GM23338 (cell line): ENCODE measurements at regions not wholly inside any gene's neighbourhood (a gene's known extent, or its start where the extent isn't known, plus 50 kb on each side); places are given as distances from the start of the nearest gene placed in this dataset.

Experiments used
- ATAC-seq: fragments of 200-7000 bp; cut with Tn5 transposase; 3 replicates; pipeline ENCODE4 v1.9.1; 2020
- DNase-seq: peaks from one replicate; pipeline ENCODE4 v3.0.0-alpha.2; 2015; ENCODE audit warnings: low spot score
- H2AFZ ChIP-seq: fragments of 200-600 bp; sonication (generic); 2 replicates; pipeline ENCODE4 v1.8.0; 2016; ENCODE audit warnings: antibody characterized with exemption, mild to moderate bottlenecking, moderate library complexity
- H3F3A ChIP-seq: fragments of 200-600 bp; sonication (generic); replicated peaks from 2 replicates; pipeline ENCODE4 v1.8.0; 2017; ENCODE audit warnings: antibody characterized with exemption, mixed run types, low read depth
- H3K27ac ChIP-seq: fragments of 200-600 bp; sonication (generic); 2 replicates; pipeline ENCODE4 v1.6.1; 2016; ENCODE audit warnings: low read depth
- H3K27me3 ChIP-seq: fragments of 200-600 bp; sonication (generic); 2 replicates; pipeline ENCODE4 v1.8.0; 2016; ENCODE audit warnings: mild to moderate bottlenecking, mixed run types, moderate library complexity; ENCODE audit not compliant: insufficient read depth
- H3K36me3 ChIP-seq: fragments of 200-600 bp; sonication (generic); 2 replicates; pipeline ENCODE4 v1.8.0; 2016; ENCODE audit warnings: mild to moderate bottlenecking; ENCODE audit not compliant: insufficient read depth
- H3K4me1 ChIP-seq: fragments of 200-600 bp; sonication (generic); 2 replicates; pipeline ENCODE4 v1.8.0; 2016; ENCODE audit warnings: mild to moderate bottlenecking, moderate library complexity; ENCODE audit not compliant: insufficient read depth
- H3K4me2 ChIP-seq: fragments of 200-600 bp; sonication (generic); 2 replicates; pipeline ENCODE4 v1.7.1; 2017; ENCODE audit warnings: mixed run types
- H3K4me3 ChIP-seq: fragments of 200-600 bp; sonication (generic); 2 replicates; pipeline ENCODE4 v1.6.1; 2016; ENCODE audit warnings: mixed run types
- H3K79me2 ChIP-seq: fragments of 200-600 bp; sonication (generic); replicated peaks from 2 replicates; pipeline ENCODE4 v1.8.0; 2017; ENCODE audit warnings: mild to moderate bottlenecking; ENCODE audit not compliant: insufficient read depth
- H3K9me2 ChIP-seq: fragments of 200-600 bp; sonication (generic); 2 replicates; pipeline ENCODE4 v1.8.0; 2017; ENCODE audit not compliant: insufficient read depth
- H4K20me1 ChIP-seq: fragments of 200-600 bp; sonication (generic); replicated peaks from 2 replicates; pipeline ENCODE4 v1.8.0; 2017; ENCODE audit warnings: mild to moderate bottlenecking; ENCODE audit not compliant: insufficient read depth
- H3K27ac Mint-ChIP-seq: 2 replicates; pipeline ENCODE4 v1.8.0; 2020; ENCODE audit warnings: inconsistent platforms, mild to moderate bottlenecking, moderate library complexity, mixed read lengths
- H3K27me3 Mint-ChIP-seq: 3 replicates; pipeline ENCODE4 v1.8.0; 2022; ENCODE audit warnings: low read depth, mild to moderate bottlenecking, moderate library complexity, mixed read lengths, inconsistent platforms; ENCODE audit not compliant: insufficient read depth, poor library complexity
- H3K36me3 Mint-ChIP-seq: 3 replicates; pipeline ENCODE4 v1.8.0; 2021; ENCODE audit warnings: low read depth, mild to moderate bottlenecking, inconsistent platforms, moderate library complexity, mixed read lengths
- H3K4me1 Mint-ChIP-seq: 3 replicates; pipeline ENCODE4 v1.8.0; 2020; ENCODE audit warnings: mild to moderate bottlenecking, inconsistent platforms, mixed read lengths
- H3K4me3 Mint-ChIP-seq: 3 replicates; pipeline ENCODE4 v1.8.0; 2021; ENCODE audit warnings: moderate library complexity, mild to moderate bottlenecking, inconsistent platforms, mixed read lengths
- H3K9me3 Mint-ChIP-seq: 3 replicates; pipeline ENCODE4 v1.8.0; 2020; ENCODE audit warnings: moderate library complexity, mild to moderate bottlenecking, inconsistent platforms, mixed read lengths
- CREB1 ChIP-seq: fragments of 250-450 bp; sonication (Bioruptor Pico); IDR thresholded peaks from 2 replicates; pipeline ENCODE4 v1.5.0; 2020; ENCODE audit warnings: low read depth, mild to moderate bottlenecking, moderate library complexity
- CTCF ChIP-seq, 2 experiments: fragments of 200-600 bp in 1 of 2; sonication (generic) in 1 of 2; conservative IDR thresholded peaks; 2 replicates each; pipeline versions ENCODE4 v1.5.1 to v1.6.1; 2016 to 2017; ENCODE audit warnings: antibody characterized with exemption in 2 of 2, low read depth in 2 of 2, mild to moderate bottlenecking in 2 of 2, moderate library complexity in 1 of 2
- ETS1 ChIP-seq: IDR thresholded peaks from 2 replicates; pipeline ENCODE4 v1.6.1; 2016; ENCODE audit warnings: antibody characterized with exemption
- EZH2 ChIP-seq: fragments of 200-600 bp; sonication (generic); IDR thresholded peaks from one replicate; pipeline ENCODE4 v1.8.0; 2017; ENCODE audit warnings: antibody characterized with exemption, mild to moderate bottlenecking, low read depth; ENCODE audit not compliant: unreplicated experiment
- EZH2phosphoT487 ChIP-seq: fragments of 200-600 bp; sonication (generic); IDR thresholded peaks from one replicate; pipeline ENCODE4 v1.8.1; 2018; ENCODE audit warnings: antibody characterized with exemption; ENCODE audit not compliant: unreplicated experiment
- JUNB ChIP-seq: IDR thresholded peaks from one replicate; pipeline ENCODE4 v1.6.1; 2016; ENCODE audit warnings: antibody characterized with exemption; ENCODE audit not compliant: unreplicated experiment
- NANOG ChIP-seq: IDR thresholded peaks from 2 replicates; pipeline ENCODE4 v1.6.1; 2016; ENCODE audit warnings: antibody characterized with exemption, borderline replicate concordance
- POLR2AphosphoS5 ChIP-seq: IDR thresholded peaks from 2 replicates; pipeline ENCODE4 v1.6.1; 2016; ENCODE audit warnings: antibody characterized with exemption, low read depth
- REST ChIP-seq: IDR thresholded peaks from one replicate; pipeline ENCODE4 v1.6.1; 2018; ENCODE audit warnings: antibody characterized with exemption; ENCODE audit not compliant: unreplicated experiment
- STAT1 ChIP-seq: IDR thresholded peaks from one replicate; pipeline ENCODE4 v1.6.1; 2016; ENCODE audit warnings: antibody characterized with exemption; ENCODE audit not compliant: unreplicated experiment
- ZNF114 ChIP-seq: fragments of 250-450 bp; sonication (Bioruptor Pico); IDR thresholded peaks from 2 replicates; pipeline ENCODE4 v1.5.0; 2020; ENCODE audit warnings: mild to moderate bottlenecking, moderate library complexity
- ZNF331 ChIP-seq: fragments of 250-450 bp; sonication (Bioruptor Pico); IDR thresholded peaks from 2 replicates; pipeline ENCODE4 v1.5.0; 2020; ENCODE audit warnings: low read depth, mild to moderate bottlenecking, moderate library complexity

- Histone ChIP-seq H3K9me2 (no peaks in the 10 kb centered on the region), H3K4me2 (no peak overlapping the region), H3K36me3 (no peaks in the 10 kb centered on the region), H3F3A (no peaks in the 10 kb centered on the region), H3K27ac (no peak overlapping the region), H3K4me3 (no peak overlapping the region), H3K79me2 (no peaks in the 10 kb centered on the region), H4K20me1 (no peaks in the 10 kb centered on the region), H2AFZ (peak overlapping the region; percentile 45; the same call in 1 of the 2 replicates), H3K27me3 (no peaks in the 10 kb centered on the region), H3K4me1 (no peaks in the 10 kb centered on the region)
- DNase-seq (no peak), ATAC-seq (no peak)
- Mint-ChIP-seq H3K27me3 (no peaks in the 10 kb centered on the region), H3K9me3 (no peaks in the 10 kb centered on the region), H3K4me1 (0 out of 3 replicates have a peak, but pooled peaks cover 3% of the 10 kb centered on the region), H3K36me3 (no peaks in the 10 kb centered on the region), H3K27ac (no peak overlapping the region), H3K4me3 (no peak overlapping the region)
- TF ChIP-seq NANOG (no peak), JUNB (no peak), POLR2AphosphoS5 (no peak), ETS1 (no peak), STAT1 (no peak)
Measured at GRCh38 chr6:21529431-21529830, 64.1 kb upstream of the SOX4 start.

GRCh38 chr6:21531393-21531792, 62.2 kb upstream of the SOX4 start:
- Histone ChIP-seq H3K4me2 (no peak overlapping the region), H3K36me3 (no peaks in the 10 kb centered on the region), H3F3A (no peaks in the 10 kb centered on the region), H3K27me3 (no peaks in the 10 kb centered on the region), H4K20me1 (no peaks in the 10 kb centered on the region), H3K9me2 (no peaks in the 10 kb centered on the region), H3K27ac (no peak overlapping the region), H3K4me3 (no peak overlapping the region), H2AFZ (peak overlapping the region; percentile 60; the same call in 1 of the 2 replicates), H3K79me2 (no peaks in the 10 kb centered on the region), H3K4me1 (no peaks in the 10 kb centered on the region)
- no peaks in the 10 kb centered on the region for H3K36me3 Mint-ChIP-seq
- ATAC-seq, result no peak
- no peak overlapping the region for H3K27ac Mint-ChIP-seq
- H3K4me3 Mint-ChIP-seq, result no peak overlapping the region
- peaks cover 3% of the 10 kb centered on the region; the same call in 1 of the 3 replicates for H3K4me1 Mint-ChIP-seq
- H3K9me3 Mint-ChIP-seq, result no peaks in the 10 kb centered on the region
- no peaks in the 10 kb centered on the region for H3K27me3 Mint-ChIP-seq
- no peak for DNase-seq
- TF ChIP-seq EZH2phosphoT487, result no peak
- TF ChIP-seq POLR2AphosphoS5, result no peak
- TF ChIP-seq STAT1, result no peak
- no peak for TF ChIP-seq NANOG
- TF ChIP-seq CTCF (conservative IDR thresholded peaks at IDR 0.05; ENCODE audit: low read depth in 2 of 2), result no peak
- no peak for TF ChIP-seq ETS1
- no peak for TF ChIP-seq ZNF331
- TF ChIP-seq CREB1 (CRISPR knock-in tag), result no peak
- no peak for TF ChIP-seq ZNF114 (CRISPR knock-in tag)
- TF ChIP-seq JUNB, result no peak
- TF ChIP-seq REST, result no peak
- no peak for TF ChIP-seq EZH2
